GM18505 (cell line): ENCODE measurements at regions not wholly inside any gene's neighbourhood (a gene's known extent, or its start where the extent isn't known, plus 50 kb on each side); places are given as distances from the start of the nearest gene placed in this dataset.

Source experiments
- ATAC-seq: cut with Tn5 transposase; IDR thresholded peaks from one replicate; pipeline ENCODE4 v1.9.1; 2021; ENCODE audit not compliant: unreplicated experiment
- POLR2A ChIP-seq: IDR thresholded peaks from 4 replicates; pipeline ENCODE4 v1.6.1; 2011; ENCODE audit warnings: borderline replicate concordance; ENCODE audit not compliant: insufficient read depth, insufficient read length; ENCODE audit errors: extremely low read depth

GRCh38 chr6:122014961-122015360, 384.5 kb upstream of the HSF2 start:
- no peak for ATAC-seq
- TF ChIP-seq POLR2A = no peak

GRCh38 chr6:122020588-122021264, 378.7 kb upstream of the HSF2 start:
- TF ChIP-seq POLR2A = no peak
- peak; percentile 93 for ATAC-seq

- no peak for ATAC-seq
- TF ChIP-seq POLR2A = no peak
These were observed 374.3 kb upstream of the HSF2 start for GRCh38 chr6:122025104-122025503.

GRCh38 chr6:122026582-122027369, 372.7 kb upstream of the HSF2 start:
- no peak for ATAC-seq
- TF ChIP-seq POLR2A = no peak

- TF ChIP-seq POLR2A = no peak
- ATAC-seq = no peak
These were observed 370.4 kb upstream of the HSF2 start for GRCh38 chr6:122028933-122029522.

GRCh38 chr6:122033564-122034181, 365.8 kb upstream of the HSF2 start:
- TF ChIP-seq POLR2A = no peak
- ATAC-seq = peak; percentile 82

GRCh38 chr6:122035173-122035572, 364.3 kb upstream of the HSF2 start:
- no peak for TF ChIP-seq POLR2A
- no peak for ATAC-seq

- no peak for ATAC-seq
- TF ChIP-seq POLR2A = no peak
These were observed 359.2 kb upstream of the HSF2 start for GRCh38 chr6:122040261-122040660.

- no peak for TF ChIP-seq POLR2A
- no peak for ATAC-seq
These were observed 357.1 kb upstream of the HSF2 start for GRCh38 chr6:122042380-122042779.

GRCh38 chr6:122042960-122043735, 356.3 kb upstream of the HSF2 start:
- no peak for TF ChIP-seq POLR2A
- ATAC-seq = no peak

- ATAC-seq = no peak
- TF ChIP-seq POLR2A = no peak
These were observed 350.9 kb upstream of the HSF2 start for GRCh38 chr6:122048570-122048969.

GRCh38 chr6:122049341-122049740, 350.1 kb upstream of the HSF2 start:
- ATAC-seq = no peak

More at GRCh38 chr6:122049341-122049740, 350.1 kb upstream of the HSF2 start:
- no peak for TF ChIP-seq POLR2A
